Caco-2 (cell line): ENCODE measurements at regions not wholly inside any gene's neighbourhood (a gene's known extent, or its start where the extent isn't known, plus 50 kb on each side); places are given as distances from the start of the nearest gene placed in this dataset.

Source experiments
- BruUV-seq: library from RNA; stranded (reverse); fragments of 400-500 nt; replicated peaks from 2 replicates; lab custom pipeline; 2021; lab: Mats Ljungman, UMichigan
- CTCF ChIA-PET: fragments of 300-600 bp; sonication (Branson Sonifier 250); formaldehyde crosslinking; loops from one replicate; lab custom pipeline; 2022; ENCODE audit warnings: antibody characterized with exemption; lab: Charles Lee
- POLR2A ChIA-PET: fragments of 300-600 bp; sonication (Branson Sonifier 250); formaldehyde crosslinking; loops from one replicate; lab custom pipeline; 2022; ENCODE audit warnings: antibody characterized with exemption; lab: Charles Lee
- DNase-seq, 2 experiments: peaks; one replicate each; pipeline versions ENCODE4 v3.0.0 to v3.0.0-alpha.2; 2020 to 2022
- H3K27me3 ChIP-seq: replicated peaks from 2 replicates; pipeline ENCODE4 v1.6.0; 2011; ENCODE audit warnings: low read length; ENCODE audit not compliant: control insufficient read depth, insufficient read depth
- H3K36me3 ChIP-seq: 2 replicates; pipeline ENCODE4 v1.5.1; 2011; ENCODE audit warnings: low read length; ENCODE audit not compliant: control insufficient read depth, insufficient read depth
- H3K4me1 ChIP-seq: fragments of 250-450 bp; sonication (Bioruptor Pico); 2 replicates; pipeline ENCODE4 v1.5.1; 2020; ENCODE audit warnings: mild to moderate bottlenecking
- H3K4me3 ChIP-seq: 2 replicates; pipeline ENCODE4 v1.5.1; 2011; ENCODE audit warnings: low read depth, mild to moderate bottlenecking, control low read depth, low read length
- H3K9me3 ChIP-seq: fragments of 250-450 bp; sonication (Bioruptor Pico); 2 replicates; pipeline ENCODE4 v1.5.1; 2020; ENCODE audit warnings: mild to moderate bottlenecking, moderate library complexity
- H3K27ac Mint-ChIP-seq: one replicate; pipeline ENCODE4 v1.8.0; 2022; ENCODE audit warnings: mixed read lengths; ENCODE audit not compliant: unreplicated experiment
- H3K27me3 Mint-ChIP-seq: one replicate; pipeline ENCODE4 v1.8.0; 2022; ENCODE audit warnings: mixed read lengths; ENCODE audit not compliant: insufficient read depth, unreplicated experiment
- H3K36me3 Mint-ChIP-seq: one replicate; pipeline ENCODE4 v1.8.0; 2022; ENCODE audit warnings: mild to moderate bottlenecking, mixed read lengths; ENCODE audit not compliant: insufficient read depth, unreplicated experiment
- H3K4me1 Mint-ChIP-seq: one replicate; pipeline ENCODE4 v1.8.0; 2022; ENCODE audit warnings: low read depth, mixed read lengths; ENCODE audit not compliant: unreplicated experiment
- H3K4me3 Mint-ChIP-seq: one replicate; pipeline ENCODE4 v1.8.0; 2022; ENCODE audit warnings: mild to moderate bottlenecking, moderate library complexity, mixed read lengths; ENCODE audit not compliant: unreplicated experiment
- H3K9me3 Mint-ChIP-seq: one replicate; pipeline ENCODE4 v1.8.0; 2022; ENCODE audit warnings: mixed read lengths; ENCODE audit not compliant: unreplicated experiment
- CTCF ChIP-seq, 2 experiments: fragments of 200-600 bp in 1 of 2; IDR thresholded peaks; 1 replicate in 1 of 2; 2 replicates in 1 of 2; pipeline versions ENCODE4 v1.5.1 to v1.8.0; 2011 to 2022; ENCODE audit warnings: antibody characterized with exemption in 1 of 2, control low read depth in 1 of 2, inconsistent platforms in 1 of 2, low read depth in 1 of 2, low read length in 1 of 2, mild to moderate bottlenecking in 1 of 2, moderate library complexity in 1 of 2; ENCODE audit not compliant: insufficient read depth in 1 of 2, severe bottlenecking in 1 of 2, unreplicated experiment in 1 of 2
- intact Hi-C: fragments of 100-400 bp; cut with micrococcal nuclease; formaldehyde crosslinking; loops from one replicate; pipeline ENCODE4 v1.10.0; 2022; ENCODE audit not compliant: unreplicated experiment

DNA sequence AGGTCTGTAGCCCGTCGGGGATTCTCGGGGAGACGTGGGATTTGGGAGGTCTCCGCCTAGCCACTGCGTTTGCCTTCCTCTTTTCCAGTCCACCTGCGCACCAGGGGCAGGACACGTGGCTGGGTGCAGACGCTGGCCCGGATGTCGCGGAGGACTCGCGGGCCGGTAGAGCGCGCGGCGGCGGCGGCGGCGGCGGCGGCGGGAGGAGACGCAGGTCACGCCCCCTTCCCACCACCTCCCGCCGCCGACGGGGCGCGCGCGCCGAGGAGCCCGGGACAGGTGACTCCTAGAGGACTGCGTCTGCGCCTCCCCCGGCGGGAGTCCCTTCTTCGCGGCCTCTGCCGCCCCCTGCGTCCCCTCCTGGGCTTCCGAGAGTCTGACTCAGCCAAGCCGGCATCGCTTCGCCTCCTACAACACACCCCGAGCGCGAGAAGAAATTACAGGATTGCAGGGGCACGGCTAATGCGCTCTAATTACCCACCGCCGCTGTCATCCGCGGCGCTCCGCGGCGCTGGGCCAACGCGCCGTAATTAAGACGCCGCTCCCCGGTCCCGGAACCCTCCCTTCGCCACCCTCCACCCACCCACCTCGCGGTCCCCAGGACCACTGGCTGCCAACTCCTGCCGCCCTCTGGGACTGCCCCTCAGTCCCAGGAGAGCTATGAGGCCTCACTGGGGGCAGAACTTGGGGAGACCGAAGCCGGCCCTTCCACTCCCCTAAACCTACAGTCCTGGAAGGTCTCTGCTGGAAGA is 124.5 kb downstream of the MRPL14 start:
- H3K36me3 ChIP-seq, result no peaks in the 10 kb centered on the region
- peak overlapping the region; percentile 49 for H3K4me3 ChIP-seq
- BruUV-seq, result no TSS peak
- no peaks in the 10 kb centered on the region for H3K9me3 Mint-ChIP-seq
- H3K27me3 ChIP-seq, result no peaks in the 10 kb centered on the region
- H3K27me3 Mint-ChIP-seq, result no peaks in the 10 kb centered on the region
- no peaks in the 10 kb centered on the region for H3K9me3 ChIP-seq
- CTCF ChIA-PET, result interaction anchor here (0.6 to 1.2 kb wide), 4 partner anchors 76 to 196 kb away, joined by 3 to 5 read pairs (median 4); no protein-coding TSS in a partner anchor
- peaks cover 21% of the 10 kb centered on the region for H3K4me1 ChIP-seq
- DNase-seq, result peak; percentile 84 to 86
- peak overlapping the region; percentile 75 for H3K27ac Mint-ChIP-seq
- intact Hi-C loops, result loop anchor here (1.0 to 5.0 kb wide), 3 partner anchors 71 to 230 kb away; partner anchors contain the start of gene VEGFA
- POLR2A ChIA-PET, result interaction anchor here (0.6 to 1.2 kb wide), 3 partner anchors 76 to 233 kb away, joined by 3 to 7 read pairs (median 5); partner anchors contain the start of gene VEGFA
- peak; percentile 15 to 52 for TF ChIP-seq CTCF (IDR thresholded peaks at IDR 0.05; ENCODE audit: insufficient read depth in 1 of 2, low read depth in 1 of 2, low read length in 1 of 2, severe bottlenecking in 1 of 2, unreplicated experiment in 1 of 2)
- peaks cover 5% of the 10 kb centered on the region for H3K36me3 Mint-ChIP-seq
- H3K4me1 Mint-ChIP-seq, result no peaks in the 10 kb centered on the region
- peak overlapping the region; percentile 66 for H3K4me3 Mint-ChIP-seq

- no peaks in the 10 kb centered on the region for H3K27me3 Mint-ChIP-seq
- ChIA-PET CTCF (interaction anchor here (0.7 to 1.2 kb wide), 3 partner anchors 75 to 196 kb away, joined by 3 to 5 read pairs (median 4); no protein-coding TSS in a partner anchor), POLR2A (interaction anchor here (0.6 to 1.2 kb wide), 3 partner anchors 75 to 232 kb away, joined by 3 to 7 read pairs (median 5); partner anchors contain the start of gene VEGFA)
- BruUV-seq, result TSS peak; percentile 79
- Histone ChIP-seq H3K9me3 (no peaks in the 10 kb centered on the region), H3K27me3 (no peaks in the 10 kb centered on the region), H3K4me1 (peaks cover 21% of the 10 kb centered on the region), H3K4me3 (peak overlapping the region; percentile 49), H3K36me3 (no peaks in the 10 kb centered on the region)
- H3K36me3 Mint-ChIP-seq, result peaks cover 5% of the 10 kb centered on the region
- peak overlapping the region; percentile 66 for H3K4me3 Mint-ChIP-seq
- H3K27ac Mint-ChIP-seq, result peak overlapping the region; percentile 75
- intact Hi-C loops, result loop anchor here (1.0 to 5.0 kb wide), 3 partner anchors 71 to 230 kb away; partner anchors contain the start of gene VEGFA
- H3K9me3 Mint-ChIP-seq, result no peaks in the 10 kb centered on the region
- no peak for TF ChIP-seq CTCF (IDR thresholded peaks at IDR 0.05; ENCODE audit: insufficient read depth in 1 of 2, low read depth in 1 of 2, low read length in 1 of 2, severe bottlenecking in 1 of 2, unreplicated experiment in 1 of 2)
- DNase-seq, result peak; percentile 76 to 83
- no peaks in the 10 kb centered on the region for H3K4me1 Mint-ChIP-seq
These were observed 125.1 kb downstream of the MRPL14 start for GRCh38 chr6:44002067-44002592.
